IMR-90 (cell line): ENCODE measurements at regions not wholly inside any gene's neighbourhood (a gene's known extent, or its start where the extent isn't known, plus 50 kb on each side); places are given as distances from the start of the nearest gene placed in this dataset.

ENCODE experiments used
- ATAC-seq: fragments of 200-7000 bp; cut with Tn5 transposase; 2 replicates; pipeline ENCODE4 v1.9.1; 2020; ENCODE audit warnings: low read depth, mild to moderate bottlenecking, moderate library complexity
- BruUV-seq: library from RNA; stranded (reverse); fragments of 400-500 nt; replicated peaks from 2 replicates; lab custom pipeline; 2021; lab: Mats Ljungman, UMichigan
- CTCF ChIA-PET: fragments of 300-600 bp; formaldehyde crosslinking; extraction: SDS; loops from one replicate; lab custom pipeline; 2021; ENCODE audit warnings: antibody characterized with exemption; lab: Yijun Ruan, JAX
- POLR2A ChIA-PET: fragments of 300-600 bp; sonication (Branson Sonifier 250); formaldehyde crosslinking; loops from one replicate; lab custom pipeline; 2022; ENCODE audit warnings: antibody characterized with exemption; ENCODE audit not compliant: unreplicated experiment; lab: Charles Lee
- DNase-seq: peaks from one replicate; pipeline ENCODE4 v3.0.0; 2013
- H2AFZ ChIP-seq: replicated peaks from 2 replicates; pipeline ENCODE3; 2013; ENCODE audit warnings: low read length, mild to moderate bottlenecking; ENCODE audit not compliant: poor library complexity
- H2AK5ac ChIP-seq: 2 replicates; pipeline ENCODE4 v1.6.1; 2013; ENCODE audit warnings: low read depth, low read length, inconsistent platforms
- H2AK9ac ChIP-seq: replicated peaks from 2 replicates; pipeline ENCODE3; 2013; ENCODE audit warnings: mild to moderate bottlenecking, low read depth, low read length, moderate library complexity; ENCODE audit not compliant: poor library complexity
- H2BK120ac ChIP-seq: 2 replicates; pipeline ENCODE4 v1.6.1; 2013; ENCODE audit warnings: low read depth, low read length, inconsistent platforms
- H2BK15ac ChIP-seq: 3 replicates; pipeline ENCODE4 v1.6.1; 2013; ENCODE audit warnings: low read depth, low read length, inconsistent platforms
- H2BK20ac ChIP-seq: 2 replicates; pipeline ENCODE4 v1.6.1; 2013; ENCODE audit warnings: low read depth, mild to moderate bottlenecking, inconsistent platforms, low read length, moderate library complexity
- H2BK5ac ChIP-seq: 2 replicates; pipeline ENCODE4 v1.6.1; 2013; ENCODE audit warnings: mild to moderate bottlenecking, low read depth, low read length, inconsistent platforms; ENCODE audit not compliant: poor library complexity, severe bottlenecking
- H3K14ac ChIP-seq: replicated peaks from 2 replicates; pipeline ENCODE4 v1.6.1; 2013; ENCODE audit warnings: low read depth, low read length, inconsistent platforms
- H3K18ac ChIP-seq: 2 replicates; pipeline ENCODE4 v1.6.1; 2013; ENCODE audit warnings: low read depth, low read length, control low read depth
- H3K23ac ChIP-seq: 2 replicates; pipeline ENCODE4 v1.6.1; 2013; ENCODE audit warnings: low read depth, low read length, inconsistent platforms
- H3K27ac ChIP-seq: 2 replicates; pipeline ENCODE4 v1.5.1; 2013; ENCODE audit warnings: mild to moderate bottlenecking, control low read depth, low read length; ENCODE audit not compliant: insufficient read depth
- H3K27me3 ChIP-seq: 2 replicates; pipeline ENCODE4 v1.6.1; 2013; ENCODE audit warnings: low read length; ENCODE audit not compliant: control insufficient read depth, insufficient read depth
- H3K36me3 ChIP-seq: 2 replicates; pipeline ENCODE4 v1.6.1; 2013; ENCODE audit warnings: low read length, mixed read lengths; ENCODE audit not compliant: control insufficient read depth, insufficient read depth
- H3K4ac ChIP-seq: 2 replicates; pipeline ENCODE4 v1.6.1; 2013; ENCODE audit warnings: low read depth, low read length, inconsistent platforms
- H3K4me1 ChIP-seq: 2 replicates; pipeline ENCODE4 v1.6.1; 2013; ENCODE audit warnings: low read length, mixed read lengths; ENCODE audit not compliant: control insufficient read depth, insufficient read depth
- H3K4me2 ChIP-seq: 2 replicates; pipeline ENCODE4 v1.6.1; 2013; ENCODE audit warnings: low read depth, mild to moderate bottlenecking, control low read depth, low read length, moderate library complexity
- H3K4me3 ChIP-seq: 2 replicates; pipeline ENCODE4 v1.5.1; 2013; ENCODE audit warnings: low read depth, mild to moderate bottlenecking, control low read depth, low read length, moderate library complexity; ENCODE audit not compliant: insufficient read depth
- H3K56ac ChIP-seq: 2 replicates; pipeline ENCODE4 v1.6.1; 2013; ENCODE audit warnings: low read length, inconsistent platforms; ENCODE audit not compliant: insufficient read depth; ENCODE audit errors: extremely low read depth
- H3K79me1 ChIP-seq, 2 experiments: 2 replicates each; pipeline ENCODE4 v1.6.1; 2013; ENCODE audit warnings: low read length in 2 of 2, inconsistent platforms in 1 of 2, low read depth in 1 of 2
- H3K9ac ChIP-seq: 2 replicates; pipeline ENCODE4 v1.6.1; 2013; ENCODE audit warnings: low read depth, low read length, control low read depth
- H3K9me1 ChIP-seq: 2 replicates; pipeline ENCODE4 v1.6.1; 2013; ENCODE audit warnings: low read length, inconsistent platforms; ENCODE audit not compliant: insufficient read depth
- H3K9me3 ChIP-seq: 2 replicates; pipeline ENCODE4 v1.6.1; 2013; ENCODE audit warnings: low read length; ENCODE audit not compliant: control insufficient read depth, insufficient read depth
- H4K20me1 ChIP-seq: 2 replicates; pipeline ENCODE4 v1.6.1; 2013; ENCODE audit warnings: low read length, inconsistent platforms; ENCODE audit not compliant: insufficient read depth
- H4K5ac ChIP-seq: 2 replicates; pipeline ENCODE4 v1.6.1; 2013; ENCODE audit warnings: mild to moderate bottlenecking, low read depth, low read length, control low read depth
- H4K8ac ChIP-seq, 2 experiments: 2 replicates each; pipeline ENCODE4 v1.6.1; 2013; ENCODE audit warnings: low read depth in 2 of 2, low read length in 2 of 2, control low read depth in 1 of 2, inconsistent platforms in 1 of 2
- H4K91ac ChIP-seq: 2 replicates; pipeline ENCODE4 v1.6.1; 2013; ENCODE audit warnings: low read depth, low read length, inconsistent platforms; ENCODE audit not compliant: insufficient read depth
- BHLHE40 ChIP-seq: fragments of 150-350 bp; IDR thresholded peaks from 2 replicates; pipeline ENCODE4 v1.6.1; 2016; ENCODE audit warnings: mild to moderate bottlenecking, low read depth, low read length
- CEBPB ChIP-seq: IDR thresholded peaks from 2 replicates; pipeline ENCODE4 v1.6.1; 2012; ENCODE audit warnings: low read depth, low read length, improper control_type of control experiment
- CHD1 ChIP-seq: IDR thresholded peaks from 2 replicates; pipeline ENCODE4 v1.6.1; 2012; ENCODE audit warnings: low read depth, low read length, improper control_type of control experiment
- FOS ChIP-seq: fragments of 150-350 bp; IDR thresholded peaks from 2 replicates; pipeline ENCODE4 v1.6.1; 2016; ENCODE audit warnings: low read depth, low read length
- MAFK ChIP-seq: IDR thresholded peaks from 2 replicates; pipeline ENCODE4 v1.6.1; 2012; ENCODE audit warnings: low read depth, low read length, improper control_type of control experiment
- MAZ ChIP-seq: IDR thresholded peaks from 2 replicates; pipeline ENCODE4 v1.6.1; 2012; ENCODE audit warnings: low read depth, mild to moderate bottlenecking, low read length, improper control_type of control experiment, moderate library complexity, borderline replicate concordance
- MXI1 ChIP-seq: IDR thresholded peaks from 2 replicates; pipeline ENCODE4 v1.6.1; 2012; ENCODE audit warnings: low read depth, mild to moderate bottlenecking, low read length, moderate library complexity, borderline replicate concordance
- NFE2L2 ChIP-seq: fragments of 150-350 bp; IDR thresholded peaks from 2 replicates; pipeline ENCODE4 v1.6.1; 2016; ENCODE audit warnings: low read depth, mild to moderate bottlenecking, low read length
- POLR2A ChIP-seq: IDR thresholded peaks from 2 replicates; pipeline ENCODE4 v1.6.1; 2012; ENCODE audit warnings: mild to moderate bottlenecking, low read depth, low read length
- RAD21 ChIP-seq: IDR thresholded peaks from 2 replicates; pipeline ENCODE4 v1.6.1; 2012; ENCODE audit warnings: low read length, improper control_type of control experiment
- RCOR1 ChIP-seq: IDR thresholded peaks from 2 replicates; pipeline ENCODE4 v1.6.1; 2012; ENCODE audit warnings: mild to moderate bottlenecking, low read length, improper control_type of control experiment; ENCODE audit not compliant: insufficient replicate concordance
- RFX5 ChIP-seq: IDR thresholded peaks from 2 replicates; pipeline ENCODE4 v1.8.0; 2012; ENCODE audit warnings: low read depth, mild to moderate bottlenecking, low read length, moderate library complexity
- SMC3 ChIP-seq: fragments of 150-350 bp; IDR thresholded peaks from 2 replicates; pipeline ENCODE4 v1.6.1; 2016; ENCODE audit warnings: low read depth, mild to moderate bottlenecking, antibody characterized with exemption, low read length, moderate library complexity
- dilution Hi-C: fragments of 300-500 bp; cut with HindIII; formaldehyde crosslinking; loops from one replicate; pipeline ENCODE4 v1.14.3; 2018; ENCODE audit warnings: low sequenced_read_pairs; ENCODE audit not compliant: unreplicated experiment
- in situ Hi-C: fragments of 300-500 bp; cut with MboI; formaldehyde crosslinking; loops from 3 replicates; pipeline ENCODE4 v1.14.3; 2019; ENCODE audit warnings: low sequenced_read_pairs, inconsistent platforms, mixed read lengths
- intact Hi-C: fragments of 100-400 bp; cut with micrococcal nuclease; formaldehyde crosslinking; loops from 2 replicates; pipeline ENCODE4 v1.10.0; 2022
- TF ChIP-seq, protein P1 (sequence below): conservative IDR thresholded peaks from 2 replicates; pipeline ENCODE4 v1.5.1; 2012; ENCODE audit warnings: mild to moderate bottlenecking, low read depth, low read length, improper control_type of control experiment
- TF ChIP-seq, protein P2 (sequence below): fragments of 150-350 bp; IDR thresholded peaks from 2 replicates; pipeline ENCODE4 v1.6.1; 2017; ENCODE audit warnings: mild to moderate bottlenecking, antibody characterized with exemption, low read length, low read depth
- TF ChIP-seq, protein P3 (sequence below): fragments of 150-350 bp; IDR thresholded peaks from 2 replicates; pipeline ENCODE4 v1.6.1; 2016; ENCODE audit warnings: low read depth, mild to moderate bottlenecking, low read length, moderate library complexity, borderline replicate concordance

DNA sequence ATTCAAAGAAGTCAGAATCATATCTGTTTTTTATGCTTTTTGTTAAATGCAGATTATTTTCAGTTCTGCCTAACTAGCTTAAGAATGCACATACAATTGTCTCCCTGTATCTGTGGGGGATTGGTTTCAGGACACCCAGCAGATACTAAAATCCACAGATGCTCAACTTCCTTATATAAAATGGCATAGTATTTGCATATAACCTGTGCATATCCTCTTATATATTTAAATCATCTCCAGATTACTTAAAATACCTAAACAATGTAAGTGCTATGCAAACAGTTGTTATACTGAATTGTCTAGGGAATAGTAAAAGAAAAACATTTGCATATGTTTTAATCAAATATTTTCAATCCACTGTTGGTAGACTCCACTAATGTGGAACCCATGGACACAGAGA lies 279.4 kb downstream of the TMA16 start:
- no TSS peak for BruUV-seq
- Histone ChIP-seq H3K4me1 (no peaks in the 10 kb centered on the region), H3K23ac (no peak overlapping the region), H3K56ac (no peak overlapping the region), H3K36me3 (no peaks in the 10 kb centered on the region), H3K9me1 (no peaks in the 10 kb centered on the region), H2AFZ (no peak overlapping the region), H4K20me1 (no peaks in the 10 kb centered on the region), H3K27me3 (no peaks in the 10 kb centered on the region), H2BK120ac (no peak overlapping the region), H3K27ac (no peak overlapping the region), H2BK15ac (no peak overlapping the region), H3K18ac (no peak overlapping the region), H4K5ac (no peak overlapping the region), H2AK9ac (no peak overlapping the region), H4K91ac (no peak overlapping the region), H2BK20ac (no peak overlapping the region), H2BK5ac (no peak overlapping the region), H3K4me3 (no peak overlapping the region), H3K9ac (no peak overlapping the region), H3K4me2 (no peak overlapping the region), H2AK5ac (no peak overlapping the region), H3K9me3 (no peaks in the 10 kb centered on the region), H4K8ac (no peak overlapping the region), H3K79me1 (no peaks in the 10 kb centered on the region), H3K4ac (no peak overlapping the region), H3K14ac (no peak overlapping the region)
- DNase-seq, result no peak
- no peak for TF ChIP-seq CHD1
- no peak for TF ChIP-seq MAFK
- TF ChIP-seq BHLHE40, result no peak
- TF ChIP-seq RCOR1, result no peak
- TF ChIP-seq, protein P1, sequence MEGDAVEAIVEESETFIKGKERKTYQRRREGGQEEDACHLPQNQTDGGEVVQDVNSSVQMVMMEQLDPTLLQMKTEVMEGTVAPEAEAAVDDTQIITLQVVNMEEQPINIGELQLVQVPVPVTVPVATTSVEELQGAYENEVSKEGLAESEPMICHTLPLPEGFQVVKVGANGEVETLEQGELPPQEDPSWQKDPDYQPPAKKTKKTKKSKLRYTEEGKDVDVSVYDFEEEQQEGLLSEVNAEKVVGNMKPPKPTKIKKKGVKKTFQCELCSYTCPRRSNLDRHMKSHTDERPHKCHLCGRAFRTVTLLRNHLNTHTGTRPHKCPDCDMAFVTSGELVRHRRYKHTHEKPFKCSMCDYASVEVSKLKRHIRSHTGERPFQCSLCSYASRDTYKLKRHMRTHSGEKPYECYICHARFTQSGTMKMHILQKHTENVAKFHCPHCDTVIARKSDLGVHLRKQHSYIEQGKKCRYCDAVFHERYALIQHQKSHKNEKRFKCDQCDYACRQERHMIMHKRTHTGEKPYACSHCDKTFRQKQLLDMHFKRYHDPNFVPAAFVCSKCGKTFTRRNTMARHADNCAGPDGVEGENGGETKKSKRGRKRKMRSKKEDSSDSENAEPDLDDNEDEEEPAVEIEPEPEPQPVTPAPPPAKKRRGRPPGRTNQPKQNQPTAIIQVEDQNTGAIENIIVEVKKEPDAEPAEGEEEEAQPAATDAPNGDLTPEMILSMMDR, result no peak
- TF ChIP-seq RAD21, result no peak
- TF ChIP-seq RFX5, result no peak
- TF ChIP-seq POLR2A, result no peak
- no peak for TF ChIP-seq NFE2L2
- no peak for TF ChIP-seq CEBPB
- TF ChIP-seq, protein P2, sequence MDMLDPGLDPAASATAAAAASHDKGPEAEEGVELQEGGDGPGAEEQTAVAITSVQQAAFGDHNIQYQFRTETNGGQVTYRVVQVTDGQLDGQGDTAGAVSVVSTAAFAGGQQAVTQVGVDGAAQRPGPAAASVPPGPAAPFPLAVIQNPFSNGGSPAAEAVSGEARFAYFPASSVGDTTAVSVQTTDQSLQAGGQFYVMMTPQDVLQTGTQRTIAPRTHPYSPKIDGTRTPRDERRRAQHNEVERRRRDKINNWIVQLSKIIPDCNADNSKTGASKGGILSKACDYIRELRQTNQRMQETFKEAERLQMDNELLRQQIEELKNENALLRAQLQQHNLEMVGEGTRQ, result no peak
- no peak for TF ChIP-seq MXI1
- TF ChIP-seq, protein P3, sequence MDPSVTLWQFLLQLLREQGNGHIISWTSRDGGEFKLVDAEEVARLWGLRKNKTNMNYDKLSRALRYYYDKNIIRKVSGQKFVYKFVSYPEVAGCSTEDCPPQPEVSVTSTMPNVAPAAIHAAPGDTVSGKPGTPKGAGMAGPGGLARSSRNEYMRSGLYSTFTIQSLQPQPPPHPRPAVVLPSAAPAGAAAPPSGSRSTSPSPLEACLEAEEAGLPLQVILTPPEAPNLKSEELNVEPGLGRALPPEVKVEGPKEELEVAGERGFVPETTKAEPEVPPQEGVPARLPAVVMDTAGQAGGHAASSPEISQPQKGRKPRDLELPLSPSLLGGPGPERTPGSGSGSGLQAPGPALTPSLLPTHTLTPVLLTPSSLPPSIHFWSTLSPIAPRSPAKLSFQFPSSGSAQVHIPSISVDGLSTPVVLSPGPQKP, result no peak
- no peak for TF ChIP-seq FOS
- TF ChIP-seq MAZ, result no peak
- no peak for TF ChIP-seq SMC3
- in situ Hi-C loops (no loop called here), dilution Hi-C loops (no loop called here), intact Hi-C loops (no loop called here)
- CTCF ChIA-PET, result no interaction called here
- POLR2A ChIA-PET, result no interaction called here
- no peak for ATAC-seq
